ENCODE measurements at regions not wholly inside any gene's neighbourhood (a gene's known extent, or its start where the extent isn't known, plus 50 kb on each side); places are given as distances from the start of the nearest gene placed in this dataset.

DNA sequence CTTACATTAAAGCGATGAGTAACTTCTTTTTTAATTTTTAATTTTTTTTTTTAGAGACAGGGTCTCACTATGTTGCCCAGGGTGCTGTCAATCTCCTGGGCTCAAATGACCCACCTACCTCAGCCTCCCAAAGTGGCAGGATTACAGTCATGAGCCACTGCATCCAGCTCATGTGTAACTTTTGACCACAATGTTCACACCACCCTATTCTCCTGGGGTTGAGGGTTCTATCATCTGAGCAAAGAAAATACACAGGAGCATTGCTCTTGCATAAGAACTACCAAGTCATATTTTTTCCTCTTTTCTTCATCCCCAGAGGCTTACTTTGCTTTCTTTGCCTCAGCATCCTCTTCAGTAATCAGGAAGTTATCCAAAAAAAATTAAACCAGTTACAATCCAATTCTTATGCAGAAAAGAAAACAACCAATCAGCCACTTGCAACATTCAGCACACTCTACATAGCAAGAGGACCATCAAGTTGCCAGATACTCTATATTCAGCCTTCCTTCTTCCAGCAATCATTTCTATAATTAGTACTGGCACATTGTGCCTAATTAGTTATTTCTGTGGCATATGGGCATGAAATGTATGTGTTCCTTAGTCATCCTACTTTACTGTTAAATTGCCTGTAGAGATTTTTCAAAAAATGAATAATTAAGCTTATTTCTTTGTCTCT, 345.6 kb downstream of the AKAIN1 start:
- Mint-ChIP-seq H3K4me3 (no peak overlapping the region), H3K27ac (no peak overlapping the region), H3K27me3 (ENCODE audit: low read depth) (no peaks in the 10 kb centered on the region), H3K4me1 (ENCODE audit: low read depth) (no peaks in the 10 kb centered on the region), H3K36me3 (ENCODE audit: low read depth) (no peaks in the 10 kb centered on the region), H3K9me3 (peaks cover 14% of the 10 kb centered on the region)

DNA sequence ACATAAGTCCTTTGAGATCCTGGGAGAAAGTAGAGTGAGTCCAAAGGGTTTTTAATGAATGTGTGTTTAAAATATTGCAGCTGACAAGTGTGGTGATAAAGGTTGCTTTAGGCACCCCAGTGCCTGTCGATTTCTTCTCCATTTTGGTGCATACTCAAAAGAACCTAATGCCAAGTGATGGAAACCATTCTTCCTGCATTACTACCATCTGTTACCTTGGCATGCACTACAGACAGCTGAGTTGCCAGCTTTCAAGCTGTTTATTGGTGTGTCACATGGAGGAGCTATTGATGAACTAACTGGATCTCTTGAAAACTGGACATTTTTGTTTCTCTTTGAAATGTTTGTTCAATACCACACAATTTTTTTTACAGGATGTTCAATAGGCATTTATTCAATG, 350.0 kb downstream of the AKAIN1 start:
- Mint-ChIP-seq H3K4me3 (no peak overlapping the region), H3K27me3 (ENCODE audit: low read depth) (no peaks in the 10 kb centered on the region), H3K27ac (no peak overlapping the region), H3K36me3 (ENCODE audit: low read depth) (no peaks in the 10 kb centered on the region), H3K4me1 (ENCODE audit: low read depth) (no peaks in the 10 kb centered on the region), H3K9me3 (peaks cover 23% of the 10 kb centered on the region)

DNA sequence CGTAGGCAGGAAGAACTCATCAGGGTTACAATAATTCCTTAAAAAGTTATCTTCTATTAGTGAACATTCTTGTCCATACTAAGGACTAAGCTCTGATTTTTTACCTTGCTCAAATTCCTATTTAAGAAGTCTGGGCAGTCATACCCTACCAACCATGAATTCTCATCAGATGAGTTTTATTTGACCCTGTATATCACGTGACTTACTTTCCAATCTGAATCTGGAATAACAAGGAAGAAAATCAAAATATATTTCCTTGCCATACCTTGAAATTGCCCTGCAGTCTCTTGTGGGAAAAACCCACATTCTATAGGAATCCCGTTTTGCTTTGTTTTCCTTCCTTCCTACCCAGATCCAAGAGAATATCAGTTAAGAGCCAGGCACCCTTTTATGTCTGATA, 352.7 kb downstream of the AKAIN1 start:
- Mint-ChIP-seq H3K4me3 (no peak overlapping the region), H3K27me3 (ENCODE audit: low read depth) (no peaks in the 10 kb centered on the region), H3K27ac (no peak overlapping the region), H3K4me1 (ENCODE audit: low read depth) (no peaks in the 10 kb centered on the region), H3K9me3 (peaks cover 15% of the 10 kb centered on the region), H3K36me3 (ENCODE audit: low read depth) (no peaks in the 10 kb centered on the region)

DNA sequence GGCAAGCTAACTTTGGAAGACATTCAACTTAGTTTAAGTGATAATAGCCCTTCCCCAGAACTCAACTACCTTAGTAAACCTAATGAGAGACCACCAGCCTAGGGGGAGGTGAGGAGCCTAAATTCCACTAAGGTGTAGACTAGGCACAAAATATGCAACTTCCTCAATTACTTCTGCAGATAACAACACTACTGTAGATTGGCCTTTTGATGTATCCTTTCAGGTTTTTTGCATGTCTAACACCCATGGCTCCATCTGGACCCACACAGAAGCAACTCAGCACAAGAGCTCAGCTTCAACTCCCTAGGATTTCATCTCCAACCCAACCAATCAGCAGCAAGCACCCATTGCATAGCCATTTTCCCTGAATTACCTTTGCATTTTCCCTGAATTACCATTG, 353.3 kb downstream of the AKAIN1 start:
- Mint-ChIP-seq H3K4me3 (no peak overlapping the region), H3K27me3 (ENCODE audit: low read depth) (no peaks in the 10 kb centered on the region), H3K9me3 (peaks cover 15% of the 10 kb centered on the region), H3K36me3 (ENCODE audit: low read depth) (no peaks in the 10 kb centered on the region), H3K4me1 (ENCODE audit: low read depth) (no peaks in the 10 kb centered on the region), H3K27ac (no peak overlapping the region)

DNA sequence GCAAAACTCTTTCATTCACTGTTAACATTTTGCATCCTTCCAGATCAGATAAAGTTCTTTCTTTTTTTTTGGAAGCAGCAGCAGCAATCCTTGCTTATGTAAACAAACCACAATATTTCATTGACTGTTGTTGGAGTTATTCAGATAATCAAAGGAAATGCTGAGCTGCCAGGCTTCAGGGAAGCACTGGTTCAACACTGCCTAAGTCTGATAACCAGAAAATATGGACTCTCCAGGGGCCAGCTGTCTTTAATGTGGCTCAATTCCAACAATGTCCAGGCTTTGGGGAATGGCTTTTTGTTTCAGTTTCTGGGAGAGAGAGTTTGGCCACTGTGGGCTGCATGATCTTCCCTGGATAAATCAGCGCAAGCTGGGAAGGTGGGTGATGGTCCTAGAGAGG, 354.3 kb downstream of the AKAIN1 start:
- H3K27ac Mint-ChIP-seq: no peak overlapping the region
- H3K4me3 Mint-ChIP-seq: no peak overlapping the region
- H3K9me3 Mint-ChIP-seq: peaks cover 15% of the 10 kb centered on the region
- H3K27me3 Mint-ChIP-seq (ENCODE audit: low read depth): no peaks in the 10 kb centered on the region
- H3K36me3 Mint-ChIP-seq (ENCODE audit: low read depth): no peaks in the 10 kb centered on the region
- no peaks in the 10 kb centered on the region for H3K4me1 Mint-ChIP-seq (ENCODE audit: low read depth)

DNA sequence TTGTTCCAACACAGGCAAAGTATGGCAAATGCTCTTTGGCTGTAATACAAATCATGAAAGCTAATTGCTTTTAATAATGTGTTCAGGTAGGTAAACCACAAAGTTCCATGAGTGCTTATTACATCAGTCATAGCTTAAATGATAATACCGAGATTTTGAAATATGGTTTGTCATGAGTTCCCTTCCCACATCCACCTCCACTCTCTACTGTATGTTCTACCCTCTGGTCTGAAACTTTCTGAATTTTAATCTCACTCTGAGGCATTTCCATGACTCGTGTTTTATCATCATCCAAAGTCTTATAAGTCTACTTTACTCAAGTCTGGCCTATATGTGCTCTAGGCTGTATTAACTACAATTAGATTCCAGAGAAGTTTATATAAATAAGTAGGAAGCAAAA, 354.8 kb downstream of the AKAIN1 start:
- Mint-ChIP-seq H3K4me1 (ENCODE audit: low read depth) (no peaks in the 10 kb centered on the region), H3K27ac (no peak overlapping the region), H3K4me3 (no peak overlapping the region), H3K27me3 (ENCODE audit: low read depth) (no peaks in the 10 kb centered on the region), H3K36me3 (ENCODE audit: low read depth) (no peaks in the 10 kb centered on the region), H3K9me3 (peaks cover 12% of the 10 kb centered on the region)

DNA sequence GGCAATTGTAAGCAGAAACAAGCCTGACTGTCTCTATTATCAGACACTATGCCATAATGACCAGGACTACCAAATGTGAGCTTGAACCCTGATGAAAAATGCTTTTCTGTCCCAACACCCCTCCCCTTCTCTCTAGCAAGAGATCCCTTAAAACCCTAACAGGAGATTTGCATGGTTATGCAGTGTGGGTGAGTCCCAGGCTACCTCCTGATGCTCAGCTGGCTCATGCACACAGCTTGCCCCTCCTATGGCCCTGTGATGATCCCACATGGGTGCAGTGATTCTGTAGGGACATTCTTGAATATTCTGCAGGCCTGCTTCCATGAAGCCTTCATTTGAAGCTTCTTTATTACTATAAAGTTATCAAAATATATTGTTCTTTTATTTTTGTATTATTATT, 357.4 kb downstream of the AKAIN1 start:
- Mint-ChIP-seq H3K9me3 (no peaks in the 10 kb centered on the region), H3K27ac (no peak overlapping the region), H3K4me1 (ENCODE audit: low read depth) (no peaks in the 10 kb centered on the region), H3K27me3 (ENCODE audit: low read depth) (no peaks in the 10 kb centered on the region), H3K36me3 (ENCODE audit: low read depth) (no peaks in the 10 kb centered on the region), H3K4me3 (no peak overlapping the region)

DNA sequence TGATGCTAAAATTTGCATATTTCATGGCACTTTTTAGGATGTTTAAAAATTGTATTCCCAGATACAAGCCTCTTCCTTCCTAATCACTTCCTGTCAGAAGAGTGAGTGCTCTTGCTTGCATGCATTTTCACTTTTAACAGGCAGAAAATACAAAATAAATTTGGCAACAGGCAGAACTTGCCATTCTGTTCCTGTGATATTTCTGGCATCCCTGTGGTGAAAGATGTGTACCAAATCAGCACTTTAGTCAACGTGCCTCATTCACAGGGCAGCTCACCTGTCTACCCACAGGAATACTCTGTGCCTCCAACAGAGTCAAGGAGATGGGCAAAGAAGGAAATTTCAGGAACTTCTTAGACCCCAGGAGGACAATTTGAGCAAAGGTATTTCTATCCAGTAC, 360.9 kb downstream of the AKAIN1 start:
- Mint-ChIP-seq H3K9me3 (no peaks in the 10 kb centered on the region), H3K27me3 (ENCODE audit: low read depth) (no peaks in the 10 kb centered on the region), H3K4me1 (ENCODE audit: low read depth) (no peaks in the 10 kb centered on the region), H3K4me3 (no peak overlapping the region), H3K36me3 (ENCODE audit: low read depth) (no peaks in the 10 kb centered on the region), H3K27ac (no peak overlapping the region)

DNA sequence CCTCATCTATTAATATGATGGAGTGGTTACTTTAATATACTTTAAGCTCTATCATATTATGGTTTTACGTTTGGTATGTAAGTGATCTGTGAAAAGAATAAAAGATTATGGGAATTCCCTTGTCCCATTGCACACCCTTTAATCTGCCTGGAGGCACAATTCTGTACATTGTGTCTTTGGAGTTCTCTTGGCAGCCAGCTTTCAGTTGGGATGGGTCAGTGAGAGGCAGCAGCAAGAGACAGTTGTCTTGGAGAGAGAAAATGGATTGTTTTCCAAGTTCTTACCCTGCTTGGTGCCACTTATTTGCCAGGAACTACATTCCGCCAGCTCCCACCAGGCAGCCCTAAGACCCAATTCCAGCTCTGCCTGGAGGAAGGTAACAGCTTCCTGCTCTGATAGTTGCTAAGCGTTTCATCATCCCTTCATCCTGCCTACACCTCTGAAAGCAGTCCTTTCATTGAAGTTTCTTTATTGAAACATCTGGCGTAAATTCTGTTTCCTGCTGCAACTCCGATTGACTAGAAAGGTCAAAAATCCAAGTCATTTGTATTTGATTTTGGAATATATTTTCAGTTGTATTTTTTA, 365.2 kb downstream of the AKAIN1 start:
- Mint-ChIP-seq H3K4me3 (no peak overlapping the region), H3K27me3 (ENCODE audit: low read depth) (no peaks in the 10 kb centered on the region), H3K36me3 (ENCODE audit: low read depth) (no peaks in the 10 kb centered on the region), H3K27ac (no peak overlapping the region), H3K9me3 (no peaks in the 10 kb centered on the region), H3K4me1 (ENCODE audit: low read depth) (no peaks in the 10 kb centered on the region)

DNA sequence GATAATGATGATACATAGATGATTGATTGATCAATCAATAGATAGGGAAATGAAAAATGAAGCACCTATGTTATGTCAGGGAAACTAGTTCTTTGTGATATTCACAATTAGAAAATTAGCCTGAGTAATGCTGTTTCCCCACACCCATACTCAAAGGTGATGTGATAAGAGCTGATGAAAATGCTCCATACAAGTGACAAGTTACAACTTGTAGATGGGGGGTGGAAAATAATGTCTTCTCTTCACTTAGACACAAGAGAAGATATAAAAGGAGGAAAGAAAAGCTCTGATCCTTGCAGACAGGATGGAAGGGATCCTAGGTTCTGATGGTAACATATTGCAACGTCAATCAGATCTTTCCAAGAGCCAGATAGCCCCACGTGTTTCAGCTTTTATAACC, 365.9 kb downstream of the AKAIN1 start:
- H3K9me3 Mint-ChIP-seq: peaks cover under 1% of the 10 kb centered on the region
- no peaks in the 10 kb centered on the region for H3K27me3 Mint-ChIP-seq (ENCODE audit: low read depth)
- H3K36me3 Mint-ChIP-seq (ENCODE audit: low read depth): no peaks in the 10 kb centered on the region
- H3K27ac Mint-ChIP-seq: no peak overlapping the region
- no peak overlapping the region for H3K4me3 Mint-ChIP-seq
- no peaks in the 10 kb centered on the region for H3K4me1 Mint-ChIP-seq (ENCODE audit: low read depth)

DNA sequence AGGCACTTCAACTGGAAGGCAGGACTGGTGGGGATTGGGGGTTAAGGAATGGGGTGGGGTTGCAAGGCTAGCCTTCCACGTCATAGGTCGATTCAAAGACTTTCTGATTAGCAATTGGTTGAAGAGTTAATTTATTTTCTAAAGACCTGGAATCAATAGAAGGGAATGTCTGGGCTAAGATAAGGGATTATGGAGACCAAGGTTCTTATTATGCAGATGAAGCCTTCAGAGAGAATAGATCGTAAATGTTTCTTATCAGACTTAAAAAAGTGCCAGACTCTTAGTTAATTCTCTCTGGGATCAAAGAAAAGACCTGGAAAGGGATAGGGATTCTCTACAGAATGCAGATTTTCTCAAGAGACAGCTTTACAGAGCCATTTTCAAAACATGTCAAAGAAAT, 368.0 kb upstream of the DLGAP1 start:
- no peaks in the 10 kb centered on the region for H3K36me3 Mint-ChIP-seq (ENCODE audit: low read depth)
- no peak overlapping the region for H3K4me3 Mint-ChIP-seq
- H3K27ac Mint-ChIP-seq: no peak overlapping the region
- H3K4me1 Mint-ChIP-seq (ENCODE audit: low read depth): no peaks in the 10 kb centered on the region
- peaks cover 24% of the 10 kb centered on the region for H3K9me3 Mint-ChIP-seq
- no peaks in the 10 kb centered on the region for H3K27me3 Mint-ChIP-seq (ENCODE audit: low read depth)

DNA sequence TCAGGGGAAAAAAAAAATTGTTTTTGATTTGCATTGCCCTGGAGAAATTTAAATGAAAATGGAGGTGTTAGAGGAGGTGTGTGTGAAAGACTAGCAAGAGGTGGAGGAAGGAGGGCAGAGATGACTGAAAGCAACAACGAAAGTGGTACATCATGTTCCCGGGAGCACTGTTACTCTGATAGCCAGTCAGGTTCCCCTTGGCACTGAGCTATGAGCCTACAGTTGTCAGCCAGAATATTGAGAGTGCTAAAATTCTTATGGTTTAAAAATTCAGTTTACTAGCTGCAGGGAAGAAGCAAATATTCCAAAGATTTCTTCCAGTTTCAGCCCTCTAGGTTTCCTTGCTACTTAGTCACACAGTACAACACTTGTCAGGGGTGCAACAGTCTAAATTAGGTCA, 366.7 kb upstream of the DLGAP1 start:
- no peak overlapping the region for H3K4me3 Mint-ChIP-seq
- no peaks in the 10 kb centered on the region for H3K4me1 Mint-ChIP-seq (ENCODE audit: low read depth)
- H3K9me3 Mint-ChIP-seq: peaks cover 27% of the 10 kb centered on the region
- H3K27ac Mint-ChIP-seq: no peak overlapping the region
- H3K27me3 Mint-ChIP-seq (ENCODE audit: low read depth): no peaks in the 10 kb centered on the region
- no peaks in the 10 kb centered on the region for H3K36me3 Mint-ChIP-seq (ENCODE audit: low read depth)

DNA sequence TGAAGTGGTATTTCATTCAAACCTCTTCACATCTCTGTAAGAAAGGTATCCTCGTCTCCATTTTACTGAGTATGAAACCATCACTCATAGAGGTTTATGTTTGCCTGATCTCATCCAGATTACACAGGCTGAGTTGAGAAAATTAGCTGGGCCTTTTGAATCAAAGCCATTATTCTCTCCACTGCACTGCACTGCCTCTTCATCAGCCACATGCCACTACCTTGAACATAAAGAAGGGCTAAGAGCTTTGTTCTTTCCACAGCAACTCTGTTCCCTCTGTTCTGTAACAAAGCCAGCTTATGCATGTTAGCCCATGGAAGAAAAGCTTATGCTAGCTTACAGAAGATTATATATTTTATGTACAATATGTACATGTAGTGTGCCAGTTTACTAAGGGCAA, 362.6 kb upstream of the DLGAP1 start:
- Mint-ChIP-seq H3K27me3 (ENCODE audit: low read depth) (no peaks in the 10 kb centered on the region), H3K36me3 (ENCODE audit: low read depth) (no peaks in the 10 kb centered on the region), H3K9me3 (peaks cover 30% of the 10 kb centered on the region), H3K4me3 (no peak overlapping the region), H3K27ac (no peak overlapping the region), H3K4me1 (ENCODE audit: low read depth) (no peaks in the 10 kb centered on the region)

DNA sequence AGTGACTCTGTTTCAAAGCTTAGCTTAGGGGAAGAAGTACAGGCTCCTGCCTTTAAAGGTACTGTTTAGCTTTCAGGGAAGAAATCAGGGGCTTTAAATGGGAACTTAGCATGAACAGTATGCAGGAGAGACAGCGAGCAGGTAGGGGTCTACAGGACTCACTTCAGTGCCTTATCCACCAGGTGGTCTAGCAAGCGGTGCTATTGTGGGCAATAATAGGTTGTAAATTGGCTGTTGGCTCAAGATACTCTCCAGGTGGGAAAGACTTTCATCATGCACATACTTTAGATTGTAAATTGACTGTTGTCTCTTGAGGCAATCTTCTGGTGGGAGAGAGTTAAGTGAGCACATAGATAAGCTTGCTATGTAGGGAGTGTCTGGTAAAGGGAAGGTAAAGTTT, 358.6 kb upstream of the DLGAP1 start:
- peaks cover 24% of the 10 kb centered on the region for H3K9me3 Mint-ChIP-seq
- H3K36me3 Mint-ChIP-seq (ENCODE audit: low read depth): no peaks in the 10 kb centered on the region
- no peak overlapping the region for H3K27ac Mint-ChIP-seq
- H3K4me1 Mint-ChIP-seq (ENCODE audit: low read depth): no peaks in the 10 kb centered on the region
- H3K27me3 Mint-ChIP-seq (ENCODE audit: low read depth): no peaks in the 10 kb centered on the region
- no peak overlapping the region for H3K4me3 Mint-ChIP-seq

DNA sequence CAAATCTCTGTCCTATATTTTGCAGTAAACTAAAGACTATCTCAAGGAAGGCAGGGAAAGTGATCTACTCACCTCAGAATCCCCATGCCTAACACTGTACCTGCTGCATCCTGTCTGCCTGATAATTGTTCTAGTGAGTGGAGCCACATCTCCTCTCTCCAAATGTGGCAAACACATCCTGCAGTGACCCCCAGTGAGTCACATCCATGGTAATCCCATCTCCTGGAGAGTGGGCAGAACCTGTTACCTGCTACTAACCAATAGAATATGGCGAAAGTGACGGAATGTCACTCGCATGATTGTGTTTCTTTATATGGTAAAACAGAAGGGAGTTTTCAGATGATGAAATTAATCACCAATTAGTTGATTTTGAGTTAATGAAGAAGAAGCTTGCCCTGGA, 353.8 kb upstream of the DLGAP1 start:
- Mint-ChIP-seq H3K4me1 (ENCODE audit: low read depth) (no peaks in the 10 kb centered on the region), H3K9me3 (peaks cover 19% of the 10 kb centered on the region), H3K27ac (no peak overlapping the region), H3K4me3 (no peak overlapping the region), H3K27me3 (ENCODE audit: low read depth) (no peaks in the 10 kb centered on the region), H3K36me3 (ENCODE audit: low read depth) (no peaks in the 10 kb centered on the region)
